WI38 (cell line): ENCODE measurements at regions not wholly inside any gene's neighbourhood (a gene's known extent, or its start where the extent isn't known, plus 50 kb on each side); places are given as distances from the start of the nearest gene placed in this dataset.

Source experiments
- H3K4me3 ChIP-seq: 2 replicates; pipeline ENCODE4 v1.5.1; 2011; ENCODE audit warnings: low read depth, mild to moderate bottlenecking, control low read depth, low read length
- CTCF ChIP-seq: IDR thresholded peaks from 2 replicates; pipeline ENCODE4 v1.5.1; 2012; ENCODE audit warnings: low read depth, mild to moderate bottlenecking, control low read depth, low read length

- no peak overlapping the region for H3K4me3 ChIP-seq
- no peak for TF ChIP-seq CTCF
Measured at GRCh38 chr3:188060840-188061544, 93.0 kb upstream of the LPP start.

- H3K4me3 ChIP-seq, result no peak overlapping the region
- no peak for TF ChIP-seq CTCF
Measured at GRCh38 chr3:188062216-188062615, 91.7 kb upstream of the LPP start.

GRCh38 chr3:188064831-188065493 is 89.0 kb upstream of the LPP start:
- H3K4me3 ChIP-seq, result no peak overlapping the region
- no peak for TF ChIP-seq CTCF

GRCh38 chr3:188066141-188066540 is 87.8 kb upstream of the LPP start:
- H3K4me3 ChIP-seq, result no peak overlapping the region
- no peak for TF ChIP-seq CTCF

- TF ChIP-seq CTCF, result no peak
- H3K4me3 ChIP-seq, result no peak overlapping the region
Measured at GRCh38 chr3:188067932-188068331, 86.0 kb upstream of the LPP start.

- no peak for TF ChIP-seq CTCF
- H3K4me3 ChIP-seq, result no peak overlapping the region
Measured at GRCh38 chr3:188068342-188068741, 85.6 kb upstream of the LPP start.

- H3K4me3 ChIP-seq, result no peak overlapping the region
- no peak for TF ChIP-seq CTCF
Measured at GRCh38 chr3:188071636-188072035, 82.3 kb upstream of the LPP start.
